GM12874 (cell line): ENCODE measurements at regions not wholly inside any gene's neighbourhood (a gene's known extent, or its start where the extent isn't known, plus 50 kb on each side); places are given as distances from the start of the nearest gene placed in this dataset.

Experiments
- CTCF ChIP-seq: IDR thresholded peaks from 2 replicates; pipeline ENCODE4 v1.5.1; 2011; ENCODE audit warnings: low read depth, mild to moderate bottlenecking, control low read depth, low read length, moderate library complexity; ENCODE audit not compliant: insufficient read depth

- no peak for TF ChIP-seq CTCF
These were observed 1337.8 kb upstream of the DIAPH2 start for GRCh38 chrX:95346856-95347255.

- TF ChIP-seq CTCF: no peak
These were observed 1333.7 kb upstream of the DIAPH2 start for GRCh38 chrX:95350774-95351488.

GRCh38 chrX:95367286-95367685 is 1317.4 kb upstream of the DIAPH2 start:
- no peak for TF ChIP-seq CTCF

GRCh38 chrX:95382799-95383198 is 1301.8 kb upstream of the DIAPH2 start:
- no peak for TF ChIP-seq CTCF

GRCh38 chrX:95383778-95384177 is 1300.9 kb upstream of the DIAPH2 start:
- no peak for TF ChIP-seq CTCF

- TF ChIP-seq CTCF: no peak
These were observed 1257.3 kb upstream of the DIAPH2 start for GRCh38 chrX:95427389-95427788.

- no peak for TF ChIP-seq CTCF
These were observed 1249.4 kb upstream of the DIAPH2 start for GRCh38 chrX:95435198-95435597.
